Mesodermal cell (in vitro differentiated cells): ENCODE measurements at regions not wholly inside any gene's neighbourhood (a gene's known extent, or its start where the extent isn't known, plus 50 kb on each side); places are given as distances from the start of the nearest gene placed in this dataset.
A peak's percentile ranks its signal among the peaks of the same experiment; 100 is the strongest.

Source experiments
- H3K27ac ChIP-seq: 2 replicates; pipeline ENCODE4 v1.7.0; 2013; ENCODE audit warnings: mild to moderate bottlenecking, low read depth, low read length, moderate library complexity; ENCODE audit not compliant: severe bottlenecking
- H3K36me3 ChIP-seq: 2 replicates; pipeline ENCODE4 v1.7.1; 2013; ENCODE audit warnings: mild to moderate bottlenecking, low read length, moderate library complexity; ENCODE audit not compliant: control insufficient read depth, insufficient read depth
- H3K4me1 ChIP-seq: one replicate; pipeline ENCODE4 v1.7.1; 2013; ENCODE audit warnings: mild to moderate bottlenecking, low read length; ENCODE audit not compliant: insufficient read depth, control insufficient read depth, poor library complexity, severe bottlenecking
- H3K4me3 ChIP-seq: 2 replicates; pipeline ENCODE4 v1.7.0; 2013; ENCODE audit warnings: low read length, control low read depth, mild to moderate bottlenecking; ENCODE audit not compliant: insufficient read depth, poor library complexity, severe bottlenecking; ENCODE audit errors: extremely low read depth
- H3K9me3 ChIP-seq: 2 replicates; pipeline ENCODE4 v1.7.1; 2013; ENCODE audit warnings: mild to moderate bottlenecking, low read length, moderate library complexity; ENCODE audit not compliant: control insufficient read depth
- WGBS, 2 experiments: methylation state at CpG; one replicate each; pipeline ENCODE4 v1.1.5; 2013; ENCODE audit warnings: missing lambda C conversion rate in 2 of 2; ENCODE audit not compliant: insufficient coverage in 2 of 2; 5-methylcytosine and 5-hydroxymethylcytosine counted together

- no peak overlapping the region for H3K4me3 ChIP-seq
- H3K36me3 ChIP-seq = no peaks in the 10 kb centered on the region
- no peaks in the 10 kb centered on the region for H3K9me3 ChIP-seq
- H3K27ac ChIP-seq = no peak overlapping the region
- 64 to 94% methylated on average over 4 of the region's 4 CpGs for WGBS, 2 experiments
- H3K4me1 ChIP-seq = peaks cover 17% of the 10 kb centered on the region
Observed at GRCh38 chr2:150640039-150640438, 152.6 kb upstream of the RND3 start.

DNA sequence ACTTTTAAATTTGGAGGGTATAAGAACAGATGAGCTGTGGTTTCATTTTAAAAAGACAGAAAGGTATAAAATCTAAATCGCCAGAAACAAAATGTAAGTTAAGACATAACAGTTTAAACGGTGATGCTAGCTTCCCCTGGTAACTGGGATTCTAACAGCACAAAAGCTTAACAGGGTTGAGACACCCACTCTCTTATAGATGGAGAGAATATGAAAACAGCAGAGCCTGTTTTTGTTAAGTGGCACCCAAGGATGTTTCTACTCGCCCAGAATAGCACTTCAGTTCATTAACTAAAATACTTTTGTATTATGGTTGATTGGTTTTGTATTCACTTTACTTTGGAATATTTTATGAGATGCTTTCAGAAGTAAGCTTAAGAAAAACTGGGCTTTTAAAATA lies 151.9 kb upstream of the RND3 start:
- Histone ChIP-seq H3K4me1 (peaks cover 11% of the 10 kb centered on the region), H3K4me3 (no peak overlapping the region), H3K36me3 (no peaks in the 10 kb centered on the region), H3K9me3 (no peaks in the 10 kb centered on the region), H3K27ac (no peak overlapping the region)
- WGBS, 2 experiments = 80% methylated on average over 1 of the region's 3 CpGs; no CpG with 5 or more reads in 1 of the 2 experiments

DNA sequence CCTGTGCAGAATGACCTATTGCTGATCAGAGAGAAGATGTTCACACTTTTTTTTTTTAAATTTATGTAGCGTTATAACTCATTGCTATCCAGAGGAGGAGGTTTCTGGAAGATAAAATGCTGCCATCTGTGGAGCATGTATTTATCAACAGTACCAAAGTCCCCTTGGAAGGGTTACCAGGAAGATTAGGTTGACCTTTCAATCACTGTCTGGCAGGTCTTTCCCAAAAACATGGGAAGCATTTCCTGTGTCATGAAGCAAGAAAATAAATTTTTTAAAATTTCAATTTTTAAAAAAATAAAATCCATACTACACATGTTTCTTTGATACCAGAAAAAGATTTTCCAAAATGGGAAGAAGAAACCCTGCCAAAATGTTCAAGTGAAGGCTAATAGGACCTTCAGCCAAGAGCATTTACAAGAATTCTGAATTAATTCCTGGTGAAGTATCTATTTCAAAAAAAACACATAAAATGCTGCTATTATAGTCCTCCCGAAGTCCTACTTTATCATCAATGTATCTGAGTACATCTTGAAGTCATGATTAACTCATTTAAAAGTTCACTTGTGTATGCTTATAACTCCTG lies 143.9 kb upstream of the RND3 start:
- Histone ChIP-seq H3K36me3 (no peaks in the 10 kb centered on the region), H3K4me3 (no peak overlapping the region), H3K4me1 (no peaks in the 10 kb centered on the region), H3K27ac (no peak overlapping the region), H3K9me3 (peaks cover 1% of the 10 kb centered on the region)
- no CpG with 5 or more reads among the region's 2 CpGs for WGBS, 2 experiments

DNA sequence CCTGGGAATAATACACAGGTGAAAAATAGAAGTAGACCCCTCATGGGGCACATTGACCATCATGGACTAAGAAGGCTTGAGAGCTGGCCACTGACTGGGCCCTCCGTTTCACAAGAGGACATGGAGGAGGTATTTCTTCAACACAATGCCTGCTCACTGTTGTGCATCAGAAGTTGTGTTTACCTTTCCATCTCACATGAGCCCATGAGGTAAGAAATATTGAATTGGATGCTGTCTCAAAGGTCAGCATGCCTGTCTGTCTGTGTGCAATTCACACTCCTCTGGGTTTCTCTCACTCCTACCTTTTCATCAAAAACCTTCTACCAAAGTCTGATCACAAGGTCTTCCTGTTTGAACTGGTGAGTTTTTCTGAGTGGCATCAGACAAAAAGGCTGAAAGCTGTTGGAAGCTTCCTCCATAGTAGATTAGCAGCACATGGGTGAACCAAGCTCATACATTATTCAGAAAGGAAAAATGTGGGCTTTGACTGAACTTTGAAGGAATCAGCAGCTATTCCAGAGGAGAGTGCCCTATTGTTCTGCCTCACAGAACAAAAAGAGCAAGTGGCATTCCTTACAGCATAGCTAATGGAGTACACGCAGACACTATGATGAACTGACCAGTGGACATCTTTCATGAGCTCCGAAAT lies 143.2 kb upstream of the RND3 start:
- Histone ChIP-seq H3K4me1 (no peaks in the 10 kb centered on the region), H3K36me3 (no peaks in the 10 kb centered on the region), H3K9me3 (peaks cover 6% of the 10 kb centered on the region), H3K27ac (peak overlapping the region; percentile 48), H3K4me3 (no peak overlapping the region)
- WGBS, 2 experiments = 74 to 82% methylated on average over 2 of the region's 3 CpGs

DNA sequence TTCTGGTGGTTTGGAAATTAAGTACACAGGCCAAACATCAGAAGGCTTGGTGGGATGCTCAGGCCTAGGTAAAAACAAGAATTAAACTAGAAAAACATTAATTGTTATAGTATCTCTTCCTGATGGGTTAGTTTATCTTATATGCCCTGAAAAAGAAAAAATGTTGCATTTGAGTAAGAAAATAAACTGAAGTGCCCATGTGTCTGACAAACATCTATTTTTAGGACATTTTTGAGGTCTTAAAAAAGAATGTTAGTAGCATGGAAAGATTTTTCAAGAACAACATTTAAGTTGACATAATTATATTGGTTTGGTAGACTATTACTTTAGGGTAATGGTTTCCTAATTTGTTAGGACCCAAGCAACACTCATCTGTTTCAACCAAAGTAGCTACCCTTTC lies 140.1 kb upstream of the RND3 start:
- no peak overlapping the region for H3K27ac ChIP-seq
- no peaks in the 10 kb centered on the region for H3K36me3 ChIP-seq
- H3K4me3 ChIP-seq = no peak overlapping the region
- peaks cover 4% of the 10 kb centered on the region for H3K4me1 ChIP-seq
- peaks cover 6% of the 10 kb centered on the region for H3K9me3 ChIP-seq

- H3K27ac ChIP-seq = no peak overlapping the region
- WGBS, 2 experiments = 88 to 100% methylated on average over 1 of the region's 1 CpG
Observed at GRCh38 chr2:150626934-150627411, 139.5 kb upstream of the RND3 start.

GRCh38 chr2:150625741-150626140 lies 138.3 kb upstream of the RND3 start:
- Histone ChIP-seq H3K27ac (no peak overlapping the region), H3K4me3 (no peak overlapping the region), H3K36me3 (no peaks in the 10 kb centered on the region), H3K9me3 (peaks cover 6% of the 10 kb centered on the region), H3K4me1 (peaks cover 4% of the 10 kb centered on the region)
- no CpG with 5 or more reads among the region's 2 CpGs for WGBS, 2 experiments

More at GRCh38 chr2:150626934-150627411, 139.5 kb upstream of the RND3 start:
- Histone ChIP-seq H3K36me3 (no peaks in the 10 kb centered on the region), H3K9me3 (peaks cover 6% of the 10 kb centered on the region), H3K4me3 (no peak overlapping the region), H3K4me1 (peaks cover 4% of the 10 kb centered on the region)

DNA sequence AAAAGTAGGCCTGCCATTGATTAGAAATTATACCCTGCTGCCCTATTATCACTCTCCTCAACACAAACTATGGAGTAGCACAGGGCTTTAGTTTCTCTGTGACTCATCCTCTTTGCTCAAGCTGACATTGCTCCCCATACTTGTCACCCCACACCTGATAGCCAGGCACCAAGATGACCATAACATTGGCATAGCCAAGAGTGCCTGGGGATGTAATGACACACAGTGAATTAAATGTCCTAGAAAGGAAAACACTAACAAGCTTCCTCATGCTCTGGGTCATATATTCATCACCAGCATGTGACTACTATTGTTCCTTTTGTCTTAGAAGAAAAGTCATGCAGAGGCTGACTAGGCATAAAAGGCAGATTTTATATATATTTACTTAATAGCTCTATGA lies 137.8 kb upstream of the RND3 start:
- Histone ChIP-seq H3K4me1 (peaks cover 8% of the 10 kb centered on the region), H3K4me3 (no peak overlapping the region), H3K27ac (no peak overlapping the region), H3K9me3 (peaks cover 6% of the 10 kb centered on the region), H3K36me3 (no peaks in the 10 kb centered on the region)

DNA sequence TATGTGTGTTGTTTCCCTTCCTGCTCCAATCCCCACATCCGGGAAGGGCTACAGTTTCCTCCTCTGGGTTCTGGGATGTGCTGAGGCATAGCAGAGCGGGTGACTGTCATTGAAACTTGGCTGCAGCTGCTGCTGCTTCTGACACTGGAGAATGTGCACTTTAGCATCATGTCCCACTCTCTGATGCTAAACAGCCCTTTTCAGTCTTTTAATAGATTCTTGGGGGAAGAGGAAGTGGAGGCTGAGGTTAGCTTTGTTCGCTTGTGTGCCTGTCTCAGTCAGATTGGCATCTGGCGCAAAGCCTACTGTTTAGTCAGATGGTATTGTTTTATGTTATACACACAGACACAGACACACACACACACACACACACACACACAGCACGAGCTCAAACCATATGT lies 136.5 kb upstream of the RND3 start:
- H3K4me1 ChIP-seq = peaks cover 16% of the 10 kb centered on the region
- 100% methylated on average over 1 of the region's 5 CpGs; no CpG with 5 or more reads in 1 of the 2 experiments for WGBS, 2 experiments

GRCh38 chr2:150621526-150622213 lies 134.2 kb upstream of the RND3 start:
- Histone ChIP-seq H3K36me3 (no peaks in the 10 kb centered on the region), H3K4me1 (peaks cover 16% of the 10 kb centered on the region), H3K27ac (no peak overlapping the region), H3K9me3 (peaks cover 6% of the 10 kb centered on the region), H3K4me3 (no peak overlapping the region)
- 83 to 86% methylated on average over 3 of the region's 4 CpGs for WGBS, 2 experiments

More for the DNA sequence above, 136.5 kb upstream of the RND3 start:
- Histone ChIP-seq H3K4me3 (no peak overlapping the region), H3K9me3 (peaks cover 6% of the 10 kb centered on the region), H3K27ac (peak overlapping the region; percentile 51), H3K36me3 (no peaks in the 10 kb centered on the region)

DNA sequence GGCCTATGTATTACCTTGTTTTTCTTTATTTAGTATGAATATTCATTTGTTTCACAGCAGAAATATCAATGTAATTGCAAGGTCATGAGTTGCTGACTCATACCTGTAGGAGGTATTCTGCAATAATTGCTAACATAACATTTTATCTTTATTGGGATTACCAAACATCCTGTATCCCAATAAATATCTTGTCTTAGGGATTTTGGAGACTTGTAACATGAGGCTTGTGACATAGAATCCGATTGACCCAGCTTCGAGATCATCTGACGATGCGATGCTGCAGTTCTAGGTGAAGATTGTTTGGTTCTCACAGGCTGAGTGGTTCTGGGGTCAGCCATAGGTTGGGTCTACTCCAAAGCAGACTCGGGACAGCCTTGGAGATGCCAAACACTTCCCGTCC lies 133.4 kb upstream of the RND3 start:
- no peaks in the 10 kb centered on the region for H3K9me3 ChIP-seq
- no peaks in the 10 kb centered on the region for H3K36me3 ChIP-seq
- peaks cover 16% of the 10 kb centered on the region for H3K4me1 ChIP-seq
- H3K27ac ChIP-seq = no peak overlapping the region
- no peak overlapping the region for H3K4me3 ChIP-seq
- 95 to 100% methylated on average over 3 to 5 of the region's 6 CpGs for WGBS, 2 experiments
